NCI-H146 treated with DMSO at 0.1 percent for 48 hours (cell line): ENCODE measurements at regions not wholly inside any gene's neighbourhood (a gene's known extent, or its start where the extent isn't known, plus 50 kb on each side); places are given as distances from the start of the nearest gene placed in this dataset.
"Not testable (repeated sequence)": the region's sequence is repeated elsewhere in the genome, so short reads cannot be mapped to it uniquely, and the experiment has no call there.

Experiments
- DNase-seq: peaks from one replicate; lab custom pipeline; 2025; ENCODE audit not compliant: unreplicated experiment; lab: John Stamatoyannopoulos, UW

- DNase-seq = no peak
Measured at GRCh38 chr16:6751191-6751590, 581.5 kb upstream of the RBFOX1 start.

GRCh38 chr16:6749698-6750097, 582.9 kb upstream of the RBFOX1 start:
- no peak for DNase-seq

- not testable (repeated sequence) for DNase-seq
Measured at GRCh38 chr16:6736302-6736701, 596.3 kb upstream of the RBFOX1 start.

- no peak for DNase-seq
Measured at GRCh38 chr16:6735631-6736030, 597.0 kb upstream of the RBFOX1 start.

- DNase-seq = no peak
Measured at GRCh38 chr16:6732166-6732565, 600.5 kb upstream of the RBFOX1 start.

GRCh38 chr16:6728381-6728780, 604.3 kb upstream of the RBFOX1 start:
- DNase-seq = no peak

- DNase-seq = no peak
Measured at GRCh38 chr16:6726621-6727020, 606.0 kb upstream of the RBFOX1 start.

GRCh38 chr16:6725634-6726331, 606.9 kb upstream of the RBFOX1 start:
- DNase-seq = no peak

GRCh38 chr16:6725206-6725605, 607.4 kb upstream of the RBFOX1 start:
- not testable (repeated sequence) for DNase-seq

GRCh38 chr16:6722786-6723185, 609.9 kb upstream of the RBFOX1 start:
- DNase-seq = no peak

GRCh38 chr16:6714510-6714909, 618.1 kb upstream of the RBFOX1 start:
- DNase-seq = no peak

- DNase-seq = no peak
Measured at GRCh38 chr16:6709736-6710135, 622.9 kb upstream of the RBFOX1 start.

- no peak for DNase-seq
Measured at GRCh38 chr16:6708576-6709215, 623.9 kb upstream of the RBFOX1 start.

GRCh38 chr16:6704306-6704930, 628.2 kb upstream of the RBFOX1 start:
- DNase-seq = no peak

- no peak for DNase-seq
Measured at GRCh38 chr16:6701096-6701495, 631.5 kb upstream of the RBFOX1 start.

GRCh38 chr16:6698548-6698947, 634.1 kb upstream of the RBFOX1 start:
- DNase-seq = no peak

GRCh38 chr16:6695666-6696065, 637.0 kb upstream of the RBFOX1 start:
- DNase-seq = no peak

- no peak for DNase-seq
Measured at GRCh38 chr16:6694636-6695035, 638.0 kb upstream of the RBFOX1 start.

GRCh38 chr16:6693418-6693817, 639.2 kb upstream of the RBFOX1 start:
- DNase-seq = not testable (repeated sequence)

GRCh38 chr16:6692874-6693273, 639.8 kb upstream of the RBFOX1 start:
- DNase-seq = no peak

GRCh38 chr16:6690741-6691140, 641.9 kb upstream of the RBFOX1 start:
- no peak for DNase-seq

- no peak for DNase-seq
Measured at GRCh38 chr16:6689643-6690042, 643.0 kb upstream of the RBFOX1 start.
